OCI-LY1 (cell line): ENCODE measurements at regions not wholly inside any gene's neighbourhood (a gene's known extent, or its start where the extent isn't known, plus 50 kb on each side); places are given as distances from the start of the nearest gene placed in this dataset.

Experiments used
- H2AFZ ChIP-seq: fragments of 200-600 bp; sonication (generic), shearing (Covaris generic); 2 replicates; pipeline ENCODE4 v1.6.0; 2014; ENCODE audit warnings: antibody characterized with exemption, mild to moderate bottlenecking, low read length
- H3F3A ChIP-seq: fragments of 200-600 bp; sonication (generic), shearing (Covaris generic); 2 replicates; pipeline ENCODE4 v1.6.0; 2014; ENCODE audit warnings: mild to moderate bottlenecking, antibody characterized with exemption, low read length, moderate library complexity; ENCODE audit not compliant: insufficient read depth
- H3K27ac ChIP-seq: fragments of 200-600 bp; sonication (generic); 2 replicates; pipeline ENCODE4 v1.5.1; 2014; ENCODE audit warnings: low read length, mixed run types, mild to moderate bottlenecking, low read depth; ENCODE audit not compliant: poor library complexity, severe bottlenecking
- H3K27me3 ChIP-seq: fragments of 200-600 bp; sonication (generic); 2 replicates; pipeline ENCODE4 v1.6.0; 2014; ENCODE audit warnings: antibody characterized with exemption, mild to moderate bottlenecking, low read length, moderate library complexity; ENCODE audit not compliant: insufficient read depth
- H3K36me3 ChIP-seq: fragments of 200-600 bp; sonication (generic); 2 replicates; pipeline ENCODE4 v1.6.1; 2014; ENCODE audit warnings: mild to moderate bottlenecking, antibody characterized with exemption, low read length, moderate library complexity, mixed read lengths; ENCODE audit not compliant: insufficient read depth
- H3K4me1 ChIP-seq: fragments of 200-600 bp; sonication (generic); 2 replicates; pipeline ENCODE4 v1.5.1; 2014; ENCODE audit warnings: mild to moderate bottlenecking, low read length, moderate library complexity; ENCODE audit not compliant: insufficient read depth, severe bottlenecking
- H3K4me2 ChIP-seq: fragments of 200-600 bp; sonication (generic), shearing (Covaris generic); 2 replicates; pipeline ENCODE4 v1.6.1; 2014; ENCODE audit warnings: low read length
- H3K4me3 ChIP-seq: fragments of 200-600 bp; sonication (generic); 2 replicates; pipeline ENCODE4 v1.5.1; 2014; ENCODE audit warnings: low read length, low read depth, mild to moderate bottlenecking, mixed read lengths; ENCODE audit not compliant: poor library complexity, severe bottlenecking
- H3K79me2 ChIP-seq: fragments of 200-600 bp; shearing (Covaris generic); 2 replicates; pipeline ENCODE4 v1.6.1; 2016; ENCODE audit warnings: mixed run types, low read length, mixed read lengths; ENCODE audit not compliant: insufficient read depth
- H3K9ac ChIP-seq: fragments of 200-600 bp; sonication (generic), shearing (Covaris generic); 2 replicates; pipeline ENCODE4 v1.6.1; 2014; ENCODE audit warnings: mild to moderate bottlenecking, low read length, mixed read lengths
- H3K9me2 ChIP-seq: fragments of 200-600 bp; sonication (generic), shearing (Covaris generic); 2 replicates; pipeline ENCODE4 v1.6.1; 2014; ENCODE audit warnings: low read depth, mild to moderate bottlenecking, low read length, mixed read lengths
- H3K9me3 ChIP-seq: fragments of 200-600 bp; shearing (Covaris generic); 2 replicates; pipeline ENCODE4 v1.6.1; 2014; ENCODE audit warnings: low read length, mixed read lengths
- H4K20me1 ChIP-seq: fragments of 200-600 bp; sonication (generic), shearing (Covaris generic); 2 replicates; pipeline ENCODE4 v1.6.0; 2016; ENCODE audit warnings: mild to moderate bottlenecking, low read length; ENCODE audit not compliant: insufficient read depth
- CTCF ChIP-seq: fragments of 200-600 bp; sonication (generic), shearing (Covaris generic); IDR thresholded peaks from 2 replicates; pipeline ENCODE4 v1.5.1; 2017; ENCODE audit warnings: mild to moderate bottlenecking, antibody characterized with exemption, low read length, moderate library complexity, mixed read lengths
- EZH2 ChIP-seq: fragments of 200-600 bp; sonication (generic), shearing (Covaris generic); IDR thresholded peaks from 2 replicates; pipeline ENCODE4 v1.8.0; 2017; ENCODE audit warnings: borderline replicate concordance, mixed run types, mild to moderate bottlenecking, antibody characterized with exemption, low read length, moderate library complexity, mixed read lengths

- no peak overlapping the region for H3K9ac ChIP-seq
These were observed 78.5 kb downstream of the CD164 start for GRCh38 chr6:109303640-109304283.

GRCh38 chr6:109303164-109303563 is 79.1 kb downstream of the CD164 start:
- no peaks in the 10 kb centered on the region for H3K9me2 ChIP-seq
- no peak overlapping the region for H3K9ac ChIP-seq
- no peaks in the 10 kb centered on the region for H3F3A ChIP-seq
- TF ChIP-seq EZH2 (no peak), CTCF (no peak)
- no peaks in the 10 kb centered on the region for H3K4me1 ChIP-seq
- no peaks in the 10 kb centered on the region for H3K79me2 ChIP-seq
- no peak overlapping the region for H3K4me2 ChIP-seq
- no peaks in the 10 kb centered on the region for H3K9me3 ChIP-seq
- H4K20me1 ChIP-seq, result no peaks in the 10 kb centered on the region
- H3K36me3 ChIP-seq, result no peaks in the 10 kb centered on the region
- H3K27ac ChIP-seq, result no peak overlapping the region
- no peaks in the 10 kb centered on the region for H3K27me3 ChIP-seq
- H2AFZ ChIP-seq, result no peak overlapping the region
- no peak overlapping the region for H3K4me3 ChIP-seq

More at GRCh38 chr6:109303640-109304283, 78.5 kb downstream of the CD164 start:
- Histone ChIP-seq H3K27ac (no peak overlapping the region), H3K79me2 (no peaks in the 10 kb centered on the region), H3K4me3 (no peak overlapping the region), H3K9me3 (no peaks in the 10 kb centered on the region), H3K4me2 (no peak overlapping the region), H3K4me1 (no peaks in the 10 kb centered on the region), H3K36me3 (no peaks in the 10 kb centered on the region), H3K27me3 (no peaks in the 10 kb centered on the region), H4K20me1 (no peaks in the 10 kb centered on the region), H3K9me2 (no peaks in the 10 kb centered on the region), H2AFZ (no peak overlapping the region), H3F3A (no peaks in the 10 kb centered on the region)
- no peak for TF ChIP-seq EZH2

GRCh38 chr6:109302176-109302575 is 80.1 kb downstream of the CD164 start:
- Histone ChIP-seq H3K36me3 (no peaks in the 10 kb centered on the region), H4K20me1 (no peaks in the 10 kb centered on the region), H3K4me1 (no peaks in the 10 kb centered on the region), H3K27me3 (no peaks in the 10 kb centered on the region), H3K9me2 (no peaks in the 10 kb centered on the region), H3K9ac (no peak overlapping the region), H3F3A (no peaks in the 10 kb centered on the region), H3K79me2 (no peaks in the 10 kb centered on the region), H3K4me2 (no peak overlapping the region), H3K4me3 (no peak overlapping the region), H2AFZ (no peak overlapping the region), H3K27ac (no peak overlapping the region), H3K9me3 (no peaks in the 10 kb centered on the region)
- no peak for TF ChIP-seq CTCF
- TF ChIP-seq EZH2, result no peak

GRCh38 chr6:109301418-109301817 is 80.8 kb downstream of the CD164 start:
- Histone ChIP-seq H3K4me3 (no peak overlapping the region), H3K4me2 (no peak overlapping the region), H2AFZ (no peak overlapping the region), H3K79me2 (no peaks in the 10 kb centered on the region), H3F3A (no peaks in the 10 kb centered on the region), H3K9ac (no peak overlapping the region), H3K4me1 (no peaks in the 10 kb centered on the region), H3K27ac (no peak overlapping the region), H3K9me3 (no peaks in the 10 kb centered on the region), H3K27me3 (no peaks in the 10 kb centered on the region), H3K9me2 (no peaks in the 10 kb centered on the region), H3K36me3 (no peaks in the 10 kb centered on the region), H4K20me1 (no peaks in the 10 kb centered on the region)
- TF ChIP-seq CTCF (no peak), EZH2 (no peak)
